ENCODE measurements at regions not wholly inside any gene's neighbourhood (a gene's known extent, or its start where the extent isn't known, plus 50 kb on each side); places are given as distances from the start of the nearest gene placed in this dataset.
A peak's percentile ranks its signal among the peaks of the same experiment; 100 is the strongest.

DNA sequence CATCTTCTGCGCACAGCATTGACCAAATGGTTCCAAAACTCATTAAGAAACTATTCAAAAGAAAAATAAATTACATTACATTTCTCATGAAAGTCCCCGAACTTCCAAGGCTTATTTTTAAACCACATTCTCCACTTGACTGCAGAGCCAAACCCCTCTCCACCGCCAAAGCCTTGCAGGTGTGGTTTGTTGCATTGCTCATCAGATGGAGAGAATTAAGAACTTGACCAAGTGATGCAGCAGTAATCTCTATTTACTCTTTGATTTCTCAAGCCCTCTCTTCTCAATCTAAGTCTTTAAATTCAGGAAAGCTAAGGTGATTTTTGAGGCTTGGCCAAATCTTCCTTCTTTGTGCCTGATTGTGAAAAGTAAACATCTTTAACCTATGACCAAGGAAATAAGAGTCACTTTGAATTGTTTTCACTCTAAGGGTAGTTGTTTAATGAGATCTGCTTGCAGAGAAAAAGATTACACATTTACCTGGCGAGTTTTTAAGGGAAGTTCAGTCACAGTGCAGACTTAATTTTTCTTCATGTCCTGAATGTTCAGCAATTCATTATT, 290.5 kb upstream of the ITGA1 start:
- DNase-seq (ENCODE audit: low read depth in 2 of 2), result no peak

DNA sequence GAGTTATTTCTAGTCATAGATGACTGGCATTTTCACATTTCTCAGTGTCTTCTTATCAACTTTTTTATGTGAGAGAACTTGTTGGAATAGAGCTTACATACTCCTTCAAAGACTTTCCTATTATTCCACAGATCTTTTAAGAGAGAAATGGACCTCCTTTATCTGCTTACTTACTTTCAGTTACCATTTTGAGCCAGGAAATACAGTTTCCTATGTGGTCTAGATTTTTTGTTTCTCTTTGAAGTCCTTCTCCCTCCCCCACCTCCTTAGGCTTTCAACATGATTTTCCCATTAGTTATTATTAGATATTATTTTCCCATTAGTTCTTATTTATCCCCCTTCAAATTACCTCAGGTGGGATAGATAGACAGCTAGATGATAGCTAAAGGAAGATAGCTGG, 289.1 kb upstream of the ITGA1 start:
- no peak for DNase-seq (ENCODE audit: low read depth in 2 of 2)

GRCh38 chr5:52502460-52502999, 285.2 kb upstream of the ITGA1 start:
- no peak for DNase-seq (ENCODE audit: low read depth in 2 of 2)

- no peak for DNase-seq (ENCODE audit: low read depth in 2 of 2)
These were observed 283.0 kb upstream of the ITGA1 start for GRCh38 chr5:52504584-52505240.

DNA sequence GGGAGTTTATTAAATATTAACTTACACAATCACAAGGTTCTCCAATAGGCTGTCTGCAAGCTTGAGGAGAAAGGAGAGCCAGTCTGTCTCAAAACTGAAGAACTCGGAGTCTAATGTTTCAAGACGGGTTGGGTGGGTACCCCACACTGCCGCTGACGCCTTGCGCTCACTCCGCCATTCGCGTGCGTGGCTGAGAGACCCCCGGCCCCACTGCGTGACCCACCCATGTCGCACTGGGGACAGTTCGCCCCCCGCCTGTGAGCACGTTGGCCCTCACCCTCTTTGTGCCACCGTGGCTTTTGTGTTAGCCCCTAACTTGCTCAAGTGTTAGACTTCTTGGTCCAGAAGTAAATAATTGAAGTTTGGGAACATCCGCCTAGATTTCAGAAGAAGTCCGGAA, 270.0 kb upstream of the ITGA1 start:
- no peak for DNase-seq (ENCODE audit: low read depth in 2 of 2)

- no peak for DNase-seq (ENCODE audit: low read depth in 2 of 2)
These were observed 267.5 kb upstream of the ITGA1 start for GRCh38 chr5:52520171-52520570.

DNA sequence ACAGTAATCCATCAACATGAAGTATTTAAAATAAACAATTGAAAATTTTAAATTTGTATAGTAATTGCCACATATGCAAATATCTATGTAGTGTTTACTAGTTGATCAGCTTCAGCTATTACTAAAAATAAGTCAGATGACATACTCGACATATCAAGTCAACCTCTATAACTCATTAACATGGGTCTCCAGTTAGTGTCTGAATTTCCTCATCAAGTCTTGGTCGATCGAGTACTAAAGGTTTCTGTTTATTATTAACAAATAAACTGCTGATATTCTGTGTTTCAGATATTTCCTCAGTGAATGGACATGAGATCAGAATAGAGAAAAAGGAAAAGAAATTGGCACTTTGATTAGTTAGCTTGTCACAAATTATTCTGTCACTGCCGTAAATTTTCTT, 266.5 kb upstream of the ITGA1 start:
- DNase-seq (ENCODE audit: low read depth in 2 of 2), result no peak

GRCh38 chr5:52523701-52524100, 264.0 kb upstream of the ITGA1 start:
- DNase-seq (ENCODE audit: low read depth in 2 of 2), result no peak

- DNase-seq (ENCODE audit: low read depth in 2 of 2), result no peak
These were observed 256.6 kb upstream of the ITGA1 start for GRCh38 chr5:52531105-52531504.

DNA sequence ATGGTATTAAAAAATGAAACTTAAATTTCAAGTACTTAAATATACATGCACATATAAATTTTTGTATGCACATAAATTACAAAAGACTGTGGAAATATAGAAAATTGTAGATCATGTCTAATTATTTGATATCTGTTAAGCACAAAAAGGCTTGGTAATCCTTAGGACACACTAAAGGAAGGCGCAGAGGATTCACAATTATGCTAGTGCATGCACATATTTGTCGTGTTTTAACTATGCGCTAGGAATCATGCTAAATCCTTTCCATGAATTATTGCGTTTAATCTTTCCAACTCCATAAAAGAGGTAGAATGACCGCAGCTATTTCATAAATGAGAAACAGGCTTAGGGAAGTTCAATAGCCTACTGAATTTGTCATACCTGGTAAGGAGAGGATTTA, 244.1 kb upstream of the ITGA1 start:
- no peak for DNase-seq (ENCODE audit: low read depth in 2 of 2)

- no peak for DNase-seq (ENCODE audit: low read depth in 2 of 2)
These were observed 243.0 kb upstream of the ITGA1 start for GRCh38 chr5:52544738-52545137.

- no peak for DNase-seq (ENCODE audit: low read depth in 2 of 2)
These were observed 233.4 kb upstream of the ITGA1 start for GRCh38 chr5:52554293-52554692.

DNA sequence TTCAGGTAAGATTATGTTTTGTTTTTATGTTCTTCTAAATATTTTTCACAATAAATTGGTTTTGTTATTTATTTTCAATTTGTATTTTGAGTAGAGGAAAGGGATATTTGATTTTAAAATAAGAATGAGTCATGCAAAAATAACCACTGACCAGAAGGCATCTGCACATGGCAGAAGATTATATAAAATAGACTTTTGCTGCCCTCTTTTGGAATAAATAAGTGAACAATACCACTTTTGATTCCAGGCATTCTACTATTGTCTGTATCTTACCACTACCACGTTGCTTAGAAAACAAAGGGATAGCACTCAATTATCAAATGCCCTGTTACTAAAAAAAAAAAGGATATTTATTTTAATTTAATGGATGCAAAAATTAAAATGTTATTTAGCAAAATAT, 227.3 kb upstream of the ITGA1 start:
- no peak for DNase-seq (ENCODE audit: low read depth in 2 of 2)

DNA sequence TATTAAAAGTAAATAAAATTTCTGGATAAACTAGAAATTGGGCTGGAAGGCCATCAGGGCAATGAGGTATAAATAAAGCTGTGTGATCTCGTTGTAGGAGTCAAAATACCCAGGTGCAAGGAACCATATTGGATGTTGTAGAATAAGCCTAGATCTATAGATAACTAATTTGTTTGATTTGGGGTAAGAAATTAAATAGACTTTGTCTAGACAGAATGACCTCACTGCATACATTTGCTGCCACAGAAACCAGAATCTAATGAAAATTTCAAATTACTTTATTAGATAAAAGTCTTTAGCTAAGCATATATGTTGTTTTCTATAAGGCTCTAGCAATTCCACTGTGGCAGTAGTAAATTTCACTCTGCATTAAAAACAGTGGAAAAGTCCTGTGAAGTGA, 225.2 kb upstream of the ITGA1 start:
- DNase-seq (ENCODE audit: low read depth in 2 of 2), result no peak

DNA sequence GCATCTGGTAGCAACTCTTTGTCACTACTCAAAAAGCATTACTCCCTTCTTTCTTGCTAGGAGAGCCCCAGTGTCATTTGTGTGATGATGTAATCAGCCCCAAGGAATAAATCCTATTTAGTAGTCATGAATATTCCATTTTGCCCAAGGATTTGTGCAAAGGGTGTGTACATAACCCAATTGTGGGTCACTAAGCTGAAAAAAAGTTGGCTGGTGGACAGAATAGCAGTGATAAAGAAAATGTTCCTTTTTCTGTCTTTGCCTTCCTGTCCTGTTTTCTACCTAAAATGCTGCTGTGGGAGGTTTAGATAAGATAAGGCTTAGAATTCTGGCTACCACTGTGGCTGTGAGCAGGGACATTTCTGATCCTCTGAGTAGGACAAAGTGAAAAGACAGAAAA, 223.1 kb upstream of the ITGA1 start:
- no peak for DNase-seq (ENCODE audit: low read depth in 2 of 2)

GRCh38 chr5:52577546-52577945, 210.2 kb upstream of the ITGA1 start:
- DNase-seq (ENCODE audit: low read depth in 2 of 2), result no peak

GRCh38 chr5:52579391-52579790, 208.3 kb upstream of the ITGA1 start:
- DNase-seq (ENCODE audit: low read depth in 2 of 2), result no peak

DNA sequence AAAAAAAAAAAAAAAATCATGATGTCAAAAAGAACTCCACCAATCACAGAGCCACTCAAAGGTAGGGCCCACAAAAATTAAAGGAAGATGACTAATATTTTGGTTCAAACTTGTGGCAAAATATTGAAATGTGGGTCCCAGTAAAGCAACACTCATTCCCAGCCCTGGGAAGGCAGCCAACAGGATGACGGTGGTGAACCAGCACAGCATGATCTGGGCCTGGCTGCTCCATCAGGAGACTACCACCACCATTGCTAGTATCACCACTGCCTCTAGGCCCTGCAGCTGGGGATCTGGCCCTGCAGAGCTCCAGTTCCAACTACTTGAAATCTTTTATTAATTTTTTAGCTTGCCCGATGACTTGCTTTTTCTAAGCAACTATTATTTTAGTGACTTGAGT, 206.8 kb upstream of the ITGA1 start:
- peak; percentile 6 to 14 for DNase-seq (ENCODE audit: low read depth in 2 of 2)

DNA sequence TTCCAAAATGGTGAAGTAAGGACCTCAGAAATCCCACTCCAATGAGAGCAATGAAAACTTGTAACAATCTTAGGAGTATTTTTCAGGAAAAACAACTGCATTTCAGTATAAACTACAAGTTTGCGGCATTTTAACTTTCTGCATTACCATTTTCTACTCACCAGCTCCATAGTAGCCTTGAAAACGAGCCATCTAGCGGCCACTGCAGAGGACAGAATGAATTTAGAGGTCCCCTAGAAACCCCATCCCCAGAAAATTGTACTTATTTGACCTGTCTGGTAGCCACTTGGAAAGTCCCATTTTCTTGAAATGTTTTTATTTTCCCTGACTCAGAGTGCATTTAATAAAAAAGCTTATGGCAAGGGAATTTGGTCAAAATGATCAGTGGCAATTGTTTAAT, 205.4 kb upstream of the ITGA1 start:
- DNase-seq (ENCODE audit: low read depth in 2 of 2), result no peak

- DNase-seq (ENCODE audit: low read depth in 2 of 2), result no peak
These were observed 200.6 kb upstream of the ITGA1 start for GRCh38 chr5:52587131-52587530.

- DNase-seq (ENCODE audit: low read depth in 2 of 2), result no peak
These were observed 190.1 kb upstream of the ITGA1 start for GRCh38 chr5:52597625-52598024.

- DNase-seq (ENCODE audit: low read depth in 2 of 2), result no peak
These were observed 188.7 kb upstream of the ITGA1 start for GRCh38 chr5:52598968-52599367.

DNA sequence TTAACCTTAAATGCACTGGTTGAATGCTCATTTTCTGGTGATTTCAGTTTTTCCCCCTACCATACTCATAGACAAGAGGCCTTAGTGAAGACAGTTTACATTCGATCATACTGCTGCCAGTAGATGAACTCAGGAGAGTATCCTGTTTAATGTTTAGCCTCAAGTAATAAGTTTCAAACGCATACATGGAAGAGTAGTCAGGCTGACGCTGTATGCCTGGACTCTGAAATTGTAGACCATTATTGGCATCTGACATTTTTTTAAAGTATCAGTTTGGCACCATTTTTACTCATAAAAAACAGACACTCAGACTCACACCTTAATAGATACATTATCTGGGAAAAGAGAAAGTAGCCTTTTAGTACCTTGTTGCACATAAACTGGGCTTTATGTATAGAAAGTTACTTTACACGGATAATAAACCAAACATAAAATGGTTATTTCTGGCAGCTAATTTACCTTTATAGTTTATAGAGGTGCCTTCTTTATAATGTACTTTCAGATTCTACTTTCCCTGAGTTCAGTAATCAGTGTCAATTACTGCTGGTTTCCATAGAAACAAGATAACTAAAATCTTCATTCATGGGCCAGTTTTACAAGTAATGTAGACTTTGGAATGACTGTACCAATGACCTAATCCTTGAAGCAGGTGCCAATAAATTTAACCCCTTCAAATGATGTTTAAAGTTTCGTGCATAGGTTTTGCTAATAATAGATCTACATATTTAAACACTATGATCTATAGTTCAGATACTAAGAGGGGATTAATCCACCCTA, 183.8 kb upstream of the ITGA1 start:
- no peak for DNase-seq (ENCODE audit: low read depth in 2 of 2)
